Activated CD4-positive, alpha-beta T cell treated with anti-CD3 and anti-CD28 coated beads for 36 hours (primary cell): ENCODE measurements at regions not wholly inside any gene's neighbourhood (a gene's known extent, or its start where the extent isn't known, plus 50 kb on each side); places are given as distances from the start of the nearest gene placed in this dataset.
"Not testable (repeated sequence)": the region's sequence is repeated elsewhere in the genome, so short reads cannot be mapped to it uniquely, and the experiment has no call there.

Experiments
- ATAC-seq: fragments of 200-7000 bp; cut with Tn5 transposase; one replicate; pipeline ENCODE4 v1.10.0; 2021; ENCODE audit warnings: mild to moderate bottlenecking, moderate library complexity
- CTCF ChIA-PET: fragments of 350-600 bp; sonication (Branson Sonifier 250); formaldehyde crosslinking; loops from one replicate; lab custom pipeline; 2021; ENCODE audit warnings: antibody characterized with exemption; lab: Charles Lee
- POLR2A ChIA-PET: fragments of 350-600 bp; sonication (Branson Sonifier 250); formaldehyde crosslinking; loops from one replicate; lab custom pipeline; 2021; ENCODE audit warnings: antibody characterized with exemption, inconsistent platforms; lab: Charles Lee
- DNase-seq: peaks from one replicate; pipeline ENCODE4 v3.0.0-alpha.2; 2020
- H3K27ac Mint-ChIP-seq: one replicate; pipeline ENCODE4 v1.8.0; 2021; ENCODE audit warnings: mixed read lengths
- H3K27me3 Mint-ChIP-seq: one replicate; pipeline ENCODE4 v1.8.0; 2021; ENCODE audit warnings: mixed read lengths
- H3K36me3 Mint-ChIP-seq: one replicate; pipeline ENCODE4 v1.8.0; 2021; ENCODE audit warnings: low read depth, mixed read lengths
- H3K4me1 Mint-ChIP-seq: one replicate; pipeline ENCODE4 v1.8.0; 2021; ENCODE audit warnings: mixed read lengths
- H3K4me3 Mint-ChIP-seq: one replicate; pipeline ENCODE4 v1.8.0; 2021; ENCODE audit warnings: mild to moderate bottlenecking, moderate library complexity, mixed read lengths
- H3K9me3 Mint-ChIP-seq: one replicate; pipeline ENCODE4 v1.8.0; 2021; ENCODE audit warnings: low read depth, mixed read lengths
- intact Hi-C, 2 experiments: fragments of 100-400 bp; cut with DNase I in 1 of 2; cut with micrococcal nuclease in 1 of 2; formaldehyde crosslinking; loops; one replicate each; pipeline versions ENCODE4 v1.14.2 to v1.15.1; 2022 to 2024; cut with DNase I, micrococcal nuclease

DNA sequence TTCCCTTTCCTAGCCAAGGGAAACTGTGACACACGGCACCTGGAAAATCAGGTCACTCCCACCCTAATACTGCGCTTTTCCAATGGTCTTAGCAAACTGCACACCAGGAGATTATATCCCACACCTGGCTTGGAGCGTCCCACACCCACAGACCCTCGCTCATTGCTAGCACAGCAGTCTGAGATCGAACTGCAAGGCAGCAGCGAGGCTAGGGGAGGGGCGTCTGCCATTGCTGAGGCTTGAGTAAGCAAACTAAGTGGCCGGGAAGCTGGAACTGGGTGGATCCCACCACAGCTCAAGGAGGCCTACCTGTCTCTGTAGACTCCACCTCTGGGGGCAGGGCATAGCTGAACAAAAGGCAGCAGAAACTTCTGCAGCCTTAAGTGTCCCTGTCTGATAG is 132.9 kb downstream of the TMEM167A start:
- H3K4me3 Mint-ChIP-seq, H3K9me3 Mint-ChIP-seq, H3K27ac Mint-ChIP-seq, CTCF ChIA-PET, intact Hi-C loops, DNase-seq, H3K27me3 Mint-ChIP-seq, POLR2A ChIA-PET, H3K4me1 Mint-ChIP-seq, H3K36me3 Mint-ChIP-seq, ATAC-seq: not testable (repeated sequence)

DNA sequence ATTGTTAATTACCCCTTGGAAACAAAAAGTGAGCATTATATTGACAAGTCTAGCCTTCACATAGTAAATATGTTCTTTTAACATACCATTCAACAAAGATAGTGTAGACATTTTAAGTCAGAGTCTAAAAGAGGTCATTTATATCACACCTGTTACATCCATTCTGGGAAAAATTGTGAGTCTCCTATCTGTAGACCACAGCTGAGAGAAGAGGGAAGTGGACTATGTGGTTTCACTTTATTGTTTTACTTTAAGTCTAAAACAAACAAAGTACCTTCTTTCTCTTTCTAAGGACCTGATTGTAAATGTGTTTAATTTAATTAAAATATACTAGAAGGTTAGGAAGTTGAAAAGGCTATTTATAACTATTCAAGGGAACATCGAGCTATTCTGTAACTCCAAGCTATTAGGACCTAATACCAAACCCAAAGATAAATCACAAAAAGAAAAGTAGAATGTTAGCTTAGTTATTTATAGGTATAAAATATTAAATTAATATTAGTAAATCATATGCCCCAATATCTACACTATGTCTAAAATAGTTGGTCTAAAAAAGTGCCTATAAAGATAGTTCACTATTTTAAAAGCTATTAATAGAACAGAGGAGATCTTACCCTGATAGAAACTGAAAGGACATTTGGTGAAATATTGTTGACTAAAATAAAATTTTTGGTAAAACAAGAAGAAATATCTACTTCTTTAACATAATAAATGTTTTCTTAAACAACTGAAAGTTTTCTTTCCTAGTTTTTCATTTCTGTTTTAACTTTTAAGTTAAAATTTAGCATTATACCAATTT is 134.9 kb downstream of the TMEM167A start:
- intact Hi-C loops: no loop called here
- POLR2A ChIA-PET: no interaction called here
- H3K36me3 Mint-ChIP-seq: no peaks in the 10 kb centered on the region
- peaks cover 5% of the 10 kb centered on the region for H3K27me3 Mint-ChIP-seq
- H3K4me1 Mint-ChIP-seq: no peaks in the 10 kb centered on the region
- ATAC-seq (no peak), DNase-seq (no peak)
- no peak overlapping the region for H3K4me3 Mint-ChIP-seq
- CTCF ChIA-PET: interaction anchor here (0.6 kb wide), 1 partner anchor 489 kb away, joined by 3 read pairs; no protein-coding TSS in a partner anchor
- H3K9me3 Mint-ChIP-seq: peaks cover 7% of the 10 kb centered on the region
- H3K27ac Mint-ChIP-seq: no peak overlapping the region

DNA sequence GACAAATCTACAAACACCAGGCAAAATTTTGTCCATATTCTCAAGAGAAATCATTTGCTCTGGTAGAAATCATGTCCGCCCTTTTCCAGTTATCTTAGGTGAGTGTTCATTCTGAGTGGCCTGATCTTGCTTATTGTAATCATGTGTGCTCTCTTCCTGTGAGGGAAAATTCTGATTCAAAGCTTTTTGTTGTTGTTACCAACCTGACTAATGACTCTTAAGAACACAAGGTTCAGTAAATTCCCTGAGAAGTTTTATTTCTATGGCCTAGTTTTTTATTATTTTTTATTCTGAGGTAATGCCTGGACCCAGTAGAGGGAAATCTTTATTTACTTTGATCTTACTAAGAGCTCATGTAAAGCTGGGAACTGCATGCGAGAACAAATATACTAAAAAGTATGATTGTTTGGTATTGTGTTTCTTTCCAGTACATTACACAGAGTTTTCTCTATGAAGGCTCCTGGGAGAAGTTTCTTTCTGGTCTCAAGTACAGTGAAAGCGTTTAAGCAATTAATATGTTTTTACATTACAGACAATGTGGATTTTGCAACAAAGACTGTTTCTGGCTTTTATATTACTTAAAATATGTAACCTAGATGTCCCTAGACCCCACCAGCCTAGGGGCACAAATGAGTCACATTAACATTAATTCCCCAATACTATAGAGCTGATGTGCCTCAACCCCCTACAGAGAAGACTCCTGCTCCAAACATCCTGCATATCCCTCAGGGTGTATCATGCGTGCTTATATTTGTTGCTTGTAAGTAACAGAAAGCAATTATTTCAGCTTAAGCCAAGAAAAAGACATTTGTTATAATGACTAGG is 138.1 kb downstream of the TMEM167A start:
- Mint-ChIP-seq H3K9me3 (peaks cover 3% of the 10 kb centered on the region), H3K27me3 (peaks cover 5% of the 10 kb centered on the region), H3K36me3 (no peaks in the 10 kb centered on the region), H3K4me3 (no peak overlapping the region), H3K27ac (no peak overlapping the region), H3K4me1 (no peaks in the 10 kb centered on the region)
- intact Hi-C loops: no loop called here
- DNase-seq (no peak), ATAC-seq (no peak)
- ChIA-PET CTCF (no interaction called here), POLR2A (no interaction called here)

DNA sequence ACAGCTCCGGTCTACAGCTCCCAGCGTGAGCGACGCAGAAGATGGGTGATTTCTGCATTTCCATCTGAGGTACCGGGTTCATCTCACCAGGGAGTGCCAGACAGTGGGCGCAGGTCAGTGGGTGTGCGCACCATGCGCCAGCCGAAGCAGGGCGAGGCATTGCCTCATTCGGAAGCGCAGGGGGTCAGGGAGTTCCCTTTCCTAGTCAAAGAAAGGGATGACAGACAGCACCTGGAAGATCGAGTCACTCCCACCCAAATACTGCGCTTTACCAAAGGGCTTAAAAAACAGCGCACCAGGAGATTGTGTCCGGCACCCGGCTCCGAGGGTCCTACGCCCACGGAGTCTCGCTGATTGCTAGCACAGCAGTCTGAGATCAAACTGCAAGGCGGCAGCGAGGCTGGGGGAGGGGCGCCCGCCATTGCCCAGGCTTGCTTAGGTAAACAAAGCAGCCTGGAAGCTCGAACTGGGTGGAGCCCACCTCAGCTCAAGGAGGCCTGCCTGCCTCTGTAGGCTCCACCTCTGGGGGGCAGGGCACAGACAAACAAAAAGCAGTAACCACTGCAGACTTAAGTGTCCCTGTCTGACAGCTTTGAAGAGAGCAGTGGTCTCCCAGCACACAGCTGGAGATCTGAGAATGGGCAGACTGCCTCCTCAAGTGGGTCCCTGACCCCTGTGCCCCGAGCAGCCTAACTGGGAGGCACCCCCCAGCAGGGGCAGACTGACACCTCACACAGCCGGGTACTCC is 144.5 kb downstream of the TMEM167A start:
- H3K27me3 Mint-ChIP-seq, H3K27ac Mint-ChIP-seq, H3K9me3 Mint-ChIP-seq, ATAC-seq, intact Hi-C loops, DNase-seq, H3K4me1 Mint-ChIP-seq, POLR2A ChIA-PET, H3K4me3 Mint-ChIP-seq, H3K36me3 Mint-ChIP-seq: not testable (repeated sequence)
- CTCF ChIA-PET: interaction anchor here (0.5 kb wide), 1 partner anchor 239 kb away, joined by 3 read pairs; no protein-coding TSS in a partner anchor

DNA sequence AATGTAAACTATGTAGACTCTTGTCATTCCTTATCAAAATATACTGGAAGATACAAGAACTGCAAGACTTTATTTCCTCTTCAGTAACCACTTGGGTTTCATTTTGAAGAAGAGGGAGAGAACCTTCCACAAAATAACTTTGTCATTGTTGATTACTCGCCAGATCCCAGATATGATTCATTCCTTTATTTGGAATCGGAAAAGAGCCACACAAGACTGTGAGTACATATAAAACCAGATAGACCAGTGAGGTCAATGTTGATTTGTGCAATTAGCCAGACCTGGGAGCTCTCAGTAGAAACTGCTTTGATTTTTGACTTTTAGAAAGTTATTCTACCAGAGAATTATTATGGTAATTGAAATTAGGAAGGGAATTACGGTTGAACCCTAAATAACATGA is 146.1 kb downstream of the TMEM167A start:
- H3K27ac Mint-ChIP-seq: no peak overlapping the region
- H3K4me1 Mint-ChIP-seq: no peaks in the 10 kb centered on the region
- DNase-seq (no peak), ATAC-seq (no peak)
- no peak overlapping the region for H3K4me3 Mint-ChIP-seq
- H3K36me3 Mint-ChIP-seq: no peaks in the 10 kb centered on the region
- POLR2A ChIA-PET: no interaction called here
- peaks cover 2% of the 10 kb centered on the region for H3K9me3 Mint-ChIP-seq
- intact Hi-C loops: no loop called here
- CTCF ChIA-PET: no interaction called here
- peaks cover 2% of the 10 kb centered on the region for H3K27me3 Mint-ChIP-seq

DNA sequence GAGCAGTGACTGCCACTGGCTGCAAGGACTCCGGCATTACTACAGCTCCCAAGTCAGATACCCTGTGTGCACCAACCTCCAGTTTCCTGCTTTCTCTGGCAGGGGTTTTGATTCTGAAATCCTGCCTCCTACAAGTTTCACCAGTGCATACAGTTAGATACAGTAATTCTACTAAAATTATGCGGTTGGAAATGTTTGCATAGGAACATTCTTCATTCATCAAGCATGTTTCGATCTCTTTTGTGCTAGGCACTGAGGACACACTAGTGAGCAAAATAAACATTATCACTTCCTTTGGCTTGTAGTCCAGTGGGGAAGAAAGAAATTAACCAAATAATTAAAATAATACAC is 152.2 kb downstream of the TMEM167A start:
- ChIA-PET CTCF (no interaction called here), POLR2A (no interaction called here)
- H3K4me1 Mint-ChIP-seq: peaks cover 3% of the 10 kb centered on the region
- H3K4me3 Mint-ChIP-seq: no peak overlapping the region
- H3K27ac Mint-ChIP-seq: no peak overlapping the region
- DNase-seq (no peak), ATAC-seq (no peak)
- no peaks in the 10 kb centered on the region for H3K27me3 Mint-ChIP-seq
- intact Hi-C loops: no loop called here
- no peaks in the 10 kb centered on the region for H3K9me3 Mint-ChIP-seq
- no peaks in the 10 kb centered on the region for H3K36me3 Mint-ChIP-seq

DNA sequence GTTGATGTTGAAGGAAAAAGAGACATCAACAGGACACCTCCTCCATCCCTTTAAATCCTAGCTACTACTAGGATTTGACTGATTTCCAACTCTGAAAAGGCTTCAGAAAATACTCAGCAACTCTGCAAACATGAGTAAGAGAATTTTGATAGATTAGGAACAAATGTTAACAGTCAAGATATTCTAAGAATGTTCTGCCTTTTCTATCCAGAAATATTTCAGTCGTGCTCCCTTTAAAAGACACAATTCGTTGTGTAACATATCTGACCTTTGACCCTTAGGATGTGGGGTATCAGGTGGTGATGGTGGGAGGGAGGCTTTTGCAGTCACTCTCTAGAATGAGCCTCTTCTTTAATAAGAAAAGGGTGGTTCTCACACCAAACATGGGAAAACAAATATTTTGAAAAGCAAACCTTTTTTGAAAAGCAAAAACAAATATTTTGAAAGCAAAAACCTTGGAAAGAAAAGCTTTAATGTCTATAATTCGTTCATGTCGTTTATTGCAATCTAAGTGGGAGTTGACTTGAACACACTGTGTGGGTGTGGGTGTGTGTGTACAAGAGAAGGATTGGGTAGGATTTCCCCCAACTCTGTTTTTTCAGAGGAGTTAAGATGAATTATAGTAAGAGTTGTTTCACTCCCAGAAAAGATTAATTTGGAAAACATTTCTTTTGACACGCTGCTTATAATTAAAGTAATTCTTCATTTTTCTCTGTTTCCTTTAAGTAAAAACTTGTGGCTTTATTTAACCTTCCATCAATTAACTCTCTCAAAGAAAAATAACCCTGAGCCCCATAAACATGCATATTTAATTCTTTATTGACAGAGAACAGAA is 152.8 kb downstream of the TMEM167A start:
- DNase-seq (no peak), ATAC-seq (no peak)
- POLR2A ChIA-PET: no interaction called here
- Mint-ChIP-seq H3K27me3 (no peaks in the 10 kb centered on the region), H3K4me3 (no peak overlapping the region), H3K27ac (no peak overlapping the region), H3K4me1 (peaks cover 3% of the 10 kb centered on the region), H3K36me3 (no peaks in the 10 kb centered on the region), H3K9me3 (no peaks in the 10 kb centered on the region)
- intact Hi-C loops: no loop called here
- CTCF ChIA-PET: interaction anchor here (0.6 kb wide), 1 partner anchor 93 kb away, joined by 3 read pairs; no protein-coding TSS in a partner anchor

DNA sequence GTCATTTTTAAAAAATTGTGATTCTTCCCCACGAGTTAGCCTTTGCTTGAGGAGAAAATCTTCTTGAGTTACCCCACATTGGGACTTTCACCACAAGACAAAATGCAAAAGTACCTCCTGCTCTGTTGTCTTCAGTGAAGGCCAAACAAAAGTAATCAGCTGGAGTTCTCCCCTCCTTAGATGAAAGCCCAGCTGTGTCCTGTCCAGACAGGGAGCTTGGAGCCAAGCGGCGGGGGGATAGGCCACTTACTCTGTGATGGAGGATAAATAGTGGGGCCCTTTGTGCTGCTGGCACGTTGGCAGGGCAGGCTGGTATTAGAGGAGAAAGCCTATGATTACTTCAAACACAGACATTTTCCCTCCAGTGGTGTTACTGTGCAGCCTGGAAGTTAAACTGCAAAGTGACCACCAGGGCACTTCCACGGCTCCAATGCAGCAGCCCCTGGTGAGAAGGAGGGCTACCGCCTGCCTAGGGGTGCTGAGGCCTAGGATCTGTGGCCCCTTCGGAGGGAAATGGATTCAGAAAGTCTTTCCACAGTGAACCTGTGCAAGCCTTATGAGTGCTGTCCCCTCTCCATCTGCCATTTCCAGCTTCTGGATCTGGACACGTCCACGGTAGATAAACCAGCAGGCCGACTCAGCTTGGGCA is 155.0 kb downstream of the TMEM167A start:
- H3K9me3 Mint-ChIP-seq: no peaks in the 10 kb centered on the region
- ATAC-seq (no peak), DNase-seq (no peak)
- H3K36me3 Mint-ChIP-seq: no peaks in the 10 kb centered on the region
- H3K4me3 Mint-ChIP-seq: no peak overlapping the region
- ChIA-PET POLR2A (no interaction called here), CTCF (interaction anchor here (0.8 kb wide), 1 partner anchor 221 kb away, joined by 3 read pairs; no protein-coding TSS in a partner anchor)
- H3K27me3 Mint-ChIP-seq: no peaks in the 10 kb centered on the region
- H3K4me1 Mint-ChIP-seq: peaks cover 3% of the 10 kb centered on the region
- H3K27ac Mint-ChIP-seq: no peak overlapping the region
- intact Hi-C loops: no loop called here

DNA sequence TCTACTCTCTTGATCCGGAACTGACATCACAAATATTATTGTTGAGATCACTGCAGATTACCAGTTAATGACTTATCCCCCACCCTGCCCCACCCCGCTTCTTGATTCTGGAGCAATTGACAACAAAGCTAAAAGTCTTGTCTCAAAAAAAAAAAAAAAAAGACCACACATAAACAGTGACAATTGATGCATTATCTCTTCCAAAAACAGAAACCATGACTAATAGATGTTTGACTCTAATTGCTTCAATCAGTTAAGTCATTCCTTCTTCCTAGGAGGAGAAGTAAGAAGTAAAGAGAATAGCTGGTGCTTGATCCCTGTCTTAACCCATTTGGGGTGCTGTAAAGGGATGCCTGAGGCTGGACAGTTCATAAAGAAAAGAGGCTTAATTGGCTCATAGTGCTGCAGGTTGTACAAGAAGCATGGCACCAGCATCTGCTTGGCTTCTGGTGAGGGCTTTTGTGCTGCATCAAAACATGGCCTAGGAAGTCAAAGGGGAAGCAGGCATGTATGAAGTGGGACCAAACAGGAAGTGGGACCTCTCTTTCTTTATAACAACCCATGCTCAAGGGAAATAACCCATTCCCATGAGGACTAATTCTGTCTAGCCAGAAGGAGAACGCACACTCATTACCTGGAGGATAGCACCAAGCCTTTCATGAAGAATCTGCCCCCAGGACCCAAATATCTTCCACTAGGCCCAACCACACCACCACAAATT is 158.7 kb downstream of the TMEM167A start:
- H3K4me1 Mint-ChIP-seq: no peaks in the 10 kb centered on the region
- ChIA-PET CTCF (no interaction called here), POLR2A (no interaction called here)
- peaks cover 6% of the 10 kb centered on the region for H3K36me3 Mint-ChIP-seq
- intact Hi-C loops: no loop called here
- no peak for DNase-seq
- peaks cover 16% of the 10 kb centered on the region for H3K9me3 Mint-ChIP-seq
- H3K4me3 Mint-ChIP-seq: no peak overlapping the region
- H3K27me3 Mint-ChIP-seq: no peaks in the 10 kb centered on the region
- H3K27ac Mint-ChIP-seq: no peak overlapping the region
- no peak for ATAC-seq

DNA sequence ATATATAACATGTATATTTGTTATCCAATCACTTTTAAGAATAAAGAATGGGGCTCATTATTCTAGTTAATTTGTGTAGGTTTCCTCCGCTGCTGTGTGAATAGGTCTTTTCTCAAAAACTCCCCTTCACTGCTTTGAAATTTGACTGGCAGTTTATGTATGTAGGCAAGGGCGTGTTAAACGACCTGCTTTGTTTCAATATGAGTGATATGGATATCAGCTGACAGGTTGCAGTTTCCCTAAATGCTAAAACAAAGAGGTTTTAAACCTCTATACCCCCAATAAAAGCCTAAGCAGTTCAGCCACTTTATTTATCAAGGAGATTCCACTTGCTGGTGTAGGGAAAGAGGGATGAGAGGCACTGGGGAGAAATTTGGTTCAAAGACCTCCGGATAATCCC is 159.6 kb downstream of the TMEM167A start:
- H3K4me3 Mint-ChIP-seq: no peak overlapping the region
- H3K27me3 Mint-ChIP-seq: no peaks in the 10 kb centered on the region
- H3K27ac Mint-ChIP-seq: no peak overlapping the region
- DNase-seq (no peak), ATAC-seq (no peak)
- ChIA-PET CTCF (no interaction called here), POLR2A (no interaction called here)
- H3K4me1 Mint-ChIP-seq: no peaks in the 10 kb centered on the region
- peaks cover 16% of the 10 kb centered on the region for H3K9me3 Mint-ChIP-seq
- intact Hi-C loops: no loop called here
- H3K36me3 Mint-ChIP-seq: peaks cover 6% of the 10 kb centered on the region
